A549 (cell line): ENCODE measurements at regions not wholly inside any gene's neighbourhood (a gene's known extent, or its start where the extent isn't known, plus 50 kb on each side); places are given as distances from the start of the nearest gene placed in this dataset.

Source experiments
- JUNB ChIP-seq: fragments of >200 bp; sonication (Bioruptor Twin); formaldehyde crosslinking; IDR thresholded peaks from 2 replicates; pipeline ENCODE4 v1.6.1; 2016
- MAFK ChIP-seq: fragments of 450-650 bp; IDR thresholded peaks from 2 replicates; pipeline ENCODE4 v1.6.1; 2014; ENCODE audit not compliant: partially characterized antibody
- MAX ChIP-seq: IDR thresholded peaks from 2 replicates; pipeline ENCODE4 v1.6.1; 2012
- TF ChIP-seq, protein P1 (sequence below): fragments of >200 bp; sonication (Bioruptor Twin); formaldehyde crosslinking; IDR thresholded peaks from 3 replicates; pipeline ENCODE4 v1.5.1; 2016

DNA sequence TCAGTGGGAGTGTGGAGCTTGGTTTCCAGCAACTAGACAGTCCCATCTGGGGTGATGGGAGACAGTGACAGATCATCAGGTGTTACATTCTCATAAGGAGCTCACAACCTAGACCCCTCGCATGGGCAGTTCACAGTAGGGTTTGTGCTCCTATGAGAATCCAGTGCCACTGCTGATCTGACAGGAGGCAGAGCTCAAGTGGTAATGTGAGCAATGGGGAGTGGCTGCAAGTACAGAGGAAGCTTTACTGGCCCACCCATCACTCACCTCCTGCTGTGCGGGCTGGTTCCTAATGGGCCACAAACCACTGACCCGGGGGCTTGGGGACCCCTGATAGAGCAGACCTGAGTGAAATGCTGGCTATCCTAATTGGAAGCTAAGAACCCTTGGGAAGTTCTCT is 242.8 kb downstream of the BAMBI start:
- TF ChIP-seq JUNB, result no peak
- no peak for TF ChIP-seq MAFK
- no peak for TF ChIP-seq MAX
- TF ChIP-seq, protein P1, sequence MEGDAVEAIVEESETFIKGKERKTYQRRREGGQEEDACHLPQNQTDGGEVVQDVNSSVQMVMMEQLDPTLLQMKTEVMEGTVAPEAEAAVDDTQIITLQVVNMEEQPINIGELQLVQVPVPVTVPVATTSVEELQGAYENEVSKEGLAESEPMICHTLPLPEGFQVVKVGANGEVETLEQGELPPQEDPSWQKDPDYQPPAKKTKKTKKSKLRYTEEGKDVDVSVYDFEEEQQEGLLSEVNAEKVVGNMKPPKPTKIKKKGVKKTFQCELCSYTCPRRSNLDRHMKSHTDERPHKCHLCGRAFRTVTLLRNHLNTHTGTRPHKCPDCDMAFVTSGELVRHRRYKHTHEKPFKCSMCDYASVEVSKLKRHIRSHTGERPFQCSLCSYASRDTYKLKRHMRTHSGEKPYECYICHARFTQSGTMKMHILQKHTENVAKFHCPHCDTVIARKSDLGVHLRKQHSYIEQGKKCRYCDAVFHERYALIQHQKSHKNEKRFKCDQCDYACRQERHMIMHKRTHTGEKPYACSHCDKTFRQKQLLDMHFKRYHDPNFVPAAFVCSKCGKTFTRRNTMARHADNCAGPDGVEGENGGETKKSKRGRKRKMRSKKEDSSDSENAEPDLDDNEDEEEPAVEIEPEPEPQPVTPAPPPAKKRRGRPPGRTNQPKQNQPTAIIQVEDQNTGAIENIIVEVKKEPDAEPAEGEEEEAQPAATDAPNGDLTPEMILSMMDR, result no peak
